T-helper 1 cell treated with Interleukin-12 subunit alpha and Interleukin-12 subunit beta and Interleukin-4 antibody, amounts not matched to agents 30 μg/mL and 1 μg/mL, for 36 hours (primary cell): ENCODE measurements at regions not wholly inside any gene's neighbourhood (a gene's known extent, or its start where the extent isn't known, plus 50 kb on each side); places are given as distances from the start of the nearest gene placed in this dataset.

Experiments used
- H3K27ac Mint-ChIP-seq: one replicate; pipeline ENCODE4 v1.8.0; 2021; ENCODE audit warnings: mild to moderate bottlenecking, mixed read lengths
- H3K27me3 Mint-ChIP-seq: one replicate; pipeline ENCODE4 v1.8.0; 2021; ENCODE audit warnings: low read depth, mixed read lengths
- H3K36me3 Mint-ChIP-seq: one replicate; pipeline ENCODE4 v1.8.0; 2021; ENCODE audit warnings: low read depth, mixed read lengths
- H3K4me1 Mint-ChIP-seq: one replicate; pipeline ENCODE4 v1.8.0; 2021; ENCODE audit warnings: low read depth, mixed read lengths
- H3K4me3 Mint-ChIP-seq: one replicate; pipeline ENCODE4 v1.8.0; 2021; ENCODE audit warnings: mild to moderate bottlenecking, moderate library complexity, mixed read lengths
- H3K9me3 Mint-ChIP-seq: one replicate; pipeline ENCODE4 v1.8.0; 2021; ENCODE audit warnings: mixed read lengths

DNA sequence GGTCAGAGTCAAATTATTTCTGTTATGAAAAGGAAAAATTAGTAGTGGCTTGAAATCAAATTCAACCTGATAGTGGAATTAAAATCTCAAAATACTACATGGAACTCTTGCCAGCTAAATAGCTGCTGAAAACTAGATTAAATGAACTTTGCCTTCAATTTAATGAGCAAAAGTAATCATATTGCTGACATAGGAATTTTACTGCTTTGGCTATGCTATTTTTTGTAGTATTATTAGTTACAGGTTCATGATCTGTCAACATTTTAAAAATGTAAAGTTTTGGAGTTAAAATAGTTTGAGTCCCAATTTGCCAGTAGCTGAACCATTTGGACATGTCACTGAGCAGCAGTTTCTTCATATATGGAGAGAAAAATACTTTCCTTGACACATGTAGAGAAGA lies 81.4 kb downstream of the RERGL start:
- Mint-ChIP-seq H3K4me3 (no peak overlapping the region), H3K9me3 (peaks cover 14% of the 10 kb centered on the region), H3K27ac (no peak overlapping the region), H3K36me3 (no peaks in the 10 kb centered on the region), H3K27me3 (no peaks in the 10 kb centered on the region), H3K4me1 (no peaks in the 10 kb centered on the region)

DNA sequence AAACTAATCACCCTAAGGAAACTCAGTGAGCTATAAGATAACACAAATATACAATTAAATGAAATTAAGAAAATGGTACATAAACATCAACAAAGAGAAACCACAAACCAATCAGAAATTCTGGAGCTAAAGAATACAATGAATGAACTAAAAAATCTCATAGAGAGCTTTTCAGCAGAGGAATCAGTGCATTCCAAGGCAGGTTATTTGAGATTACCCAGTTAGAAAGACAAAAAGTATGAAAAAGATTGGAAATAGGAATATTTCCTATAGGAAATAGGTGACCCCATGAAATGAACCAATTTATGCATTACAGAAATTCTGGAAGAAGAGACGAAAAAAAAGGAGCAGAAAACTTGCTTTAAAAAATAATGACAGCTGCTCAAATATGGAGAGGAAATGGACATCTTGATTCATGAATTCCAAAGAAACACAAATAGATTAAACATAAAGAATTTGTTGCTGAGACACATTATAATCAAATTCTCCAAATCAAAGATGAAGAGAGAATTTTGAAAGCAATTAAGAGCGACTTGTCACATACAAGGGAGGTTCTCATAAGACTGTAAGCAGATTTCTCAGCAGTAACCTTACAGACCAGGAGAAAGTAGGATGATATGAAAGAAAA lies 90.7 kb downstream of the RERGL start:
- Mint-ChIP-seq H3K9me3 (peaks cover 31% of the 10 kb centered on the region), H3K27me3 (no peaks in the 10 kb centered on the region), H3K36me3 (no peaks in the 10 kb centered on the region), H3K4me1 (no peaks in the 10 kb centered on the region), H3K4me3 (no peak overlapping the region), H3K27ac (no peak overlapping the region)

DNA sequence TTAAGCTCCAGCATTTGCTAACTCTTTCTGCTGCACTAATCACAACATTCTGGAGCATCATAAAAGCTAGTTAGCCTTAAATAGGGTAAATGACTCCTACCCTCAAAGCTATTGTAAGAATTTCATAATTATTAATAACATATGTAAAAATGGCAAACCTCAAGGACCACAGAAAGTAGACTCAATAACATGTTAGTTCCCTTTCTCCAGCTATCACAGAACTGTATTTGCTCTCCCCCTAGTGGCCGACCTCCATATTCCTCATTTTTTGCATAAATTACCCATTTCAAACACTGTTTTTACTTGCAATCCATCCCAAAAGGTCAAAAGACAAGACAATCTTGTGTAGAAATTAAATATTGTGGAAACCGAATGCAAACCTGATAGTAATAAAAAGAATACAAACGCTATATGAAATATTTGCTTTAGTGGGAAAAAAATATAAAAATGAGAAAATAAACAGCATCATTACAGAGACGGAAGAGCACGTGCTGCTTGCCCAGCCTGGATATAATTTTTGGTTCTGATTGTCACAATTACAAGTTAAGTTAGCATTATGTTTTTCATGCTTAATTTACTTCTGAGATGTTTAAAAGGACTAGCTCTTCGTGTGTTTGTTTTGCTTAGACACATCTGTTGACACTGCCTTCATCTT lies 97.9 kb downstream of the RERGL start:
- Mint-ChIP-seq H3K4me1 (no peaks in the 10 kb centered on the region), H3K9me3 (no peaks in the 10 kb centered on the region), H3K4me3 (no peak overlapping the region), H3K36me3 (no peaks in the 10 kb centered on the region), H3K27ac (no peak overlapping the region), H3K27me3 (no peaks in the 10 kb centered on the region)

DNA sequence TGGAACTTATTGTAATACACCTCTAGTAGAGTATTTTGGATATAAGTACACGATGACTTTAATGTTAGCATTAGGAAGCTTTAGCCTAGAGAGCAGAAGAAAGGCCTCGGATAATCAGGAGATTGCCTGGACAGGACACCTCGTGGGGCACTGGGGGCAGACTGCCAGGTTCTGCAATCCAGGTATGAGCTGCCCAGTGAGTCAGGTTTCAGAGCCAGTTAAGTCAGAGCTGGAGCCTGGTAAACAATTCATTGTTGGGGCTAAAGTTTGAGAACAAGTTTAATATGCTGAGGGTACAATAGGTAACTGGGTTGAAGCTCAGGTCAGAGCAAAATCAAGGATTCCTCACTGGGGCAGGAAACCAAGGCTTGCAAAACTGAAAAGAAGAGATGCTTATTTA lies 107.4 kb downstream of the RERGL start:
- H3K36me3 Mint-ChIP-seq, result no peaks in the 10 kb centered on the region
- no peaks in the 10 kb centered on the region for H3K4me1 Mint-ChIP-seq
- H3K27ac Mint-ChIP-seq, result no peak overlapping the region
- H3K4me3 Mint-ChIP-seq, result no peak overlapping the region
- no peaks in the 10 kb centered on the region for H3K27me3 Mint-ChIP-seq
- H3K9me3 Mint-ChIP-seq, result peaks cover 10% of the 10 kb centered on the region

DNA sequence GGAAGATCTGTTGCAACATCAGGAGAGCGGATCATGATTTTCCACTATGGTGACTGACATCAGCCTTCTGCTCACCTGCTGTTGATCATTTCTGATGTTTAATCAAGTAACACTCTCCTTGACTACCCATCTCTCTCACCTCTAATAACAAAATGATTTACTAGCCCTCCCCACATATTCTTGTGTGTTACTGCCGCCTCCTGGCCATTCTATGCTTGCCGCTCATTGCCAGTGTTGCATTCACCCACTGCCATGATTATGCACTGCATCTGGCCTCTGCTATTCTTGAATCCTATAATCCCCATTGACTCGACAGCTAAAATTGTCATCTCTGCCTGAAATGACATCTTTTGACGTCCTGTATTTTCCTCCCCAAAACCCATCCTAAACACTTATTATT lies 113.8 kb downstream of the RERGL start:
- H3K36me3 Mint-ChIP-seq, result no peaks in the 10 kb centered on the region
- H3K27ac Mint-ChIP-seq, result no peak overlapping the region
- no peak overlapping the region for H3K4me3 Mint-ChIP-seq
- peaks cover 10% of the 10 kb centered on the region for H3K9me3 Mint-ChIP-seq
- H3K27me3 Mint-ChIP-seq, result no peaks in the 10 kb centered on the region
- H3K4me1 Mint-ChIP-seq, result no peaks in the 10 kb centered on the region

DNA sequence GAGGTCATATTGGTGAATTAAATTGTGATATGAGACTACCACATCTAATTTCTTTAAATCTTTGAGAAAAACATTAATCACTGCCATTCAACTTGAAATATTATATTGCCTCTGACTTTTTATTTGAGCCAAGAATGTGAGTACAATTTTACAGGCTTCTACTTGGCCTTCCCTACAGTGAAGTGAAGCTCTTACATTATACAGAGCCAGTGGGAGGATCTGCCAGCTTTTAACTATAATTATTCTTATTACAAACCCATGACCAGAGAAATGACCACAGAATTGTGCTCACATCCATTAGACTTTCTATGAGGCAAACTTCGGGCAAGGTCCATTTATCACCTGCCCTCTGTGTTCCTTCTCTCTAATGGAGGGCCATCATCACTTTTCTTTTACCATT lies 114.2 kb downstream of the RERGL start:
- H3K36me3 Mint-ChIP-seq, result no peaks in the 10 kb centered on the region
- H3K27me3 Mint-ChIP-seq, result no peaks in the 10 kb centered on the region
- H3K4me3 Mint-ChIP-seq, result no peak overlapping the region
- no peak overlapping the region for H3K27ac Mint-ChIP-seq
- peaks cover 8% of the 10 kb centered on the region for H3K9me3 Mint-ChIP-seq
- no peaks in the 10 kb centered on the region for H3K4me1 Mint-ChIP-seq

DNA sequence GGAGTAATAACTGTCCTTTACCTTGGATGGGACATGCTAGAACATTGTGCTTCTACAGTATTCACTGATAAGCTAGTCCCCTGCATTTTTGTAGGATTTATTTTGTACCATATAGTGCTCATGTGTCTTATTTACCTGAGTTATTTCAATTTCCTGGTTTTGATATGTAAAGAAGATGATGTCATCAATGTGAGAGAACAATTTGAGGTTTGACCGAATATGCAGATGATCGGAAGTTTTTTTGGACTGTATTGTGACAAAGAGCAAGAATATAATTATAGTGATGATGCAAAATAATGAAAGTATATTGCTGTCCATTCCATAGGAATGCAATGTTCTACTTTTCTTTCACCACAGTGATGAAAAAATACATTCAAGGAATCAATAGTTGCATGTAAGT lies 114.8 kb downstream of the RERGL start:
- H3K4me1 Mint-ChIP-seq, result no peaks in the 10 kb centered on the region
- H3K27ac Mint-ChIP-seq, result no peak overlapping the region
- H3K4me3 Mint-ChIP-seq, result no peak overlapping the region
- no peaks in the 10 kb centered on the region for H3K36me3 Mint-ChIP-seq
- no peaks in the 10 kb centered on the region for H3K27me3 Mint-ChIP-seq
- peaks cover 11% of the 10 kb centered on the region for H3K9me3 Mint-ChIP-seq

DNA sequence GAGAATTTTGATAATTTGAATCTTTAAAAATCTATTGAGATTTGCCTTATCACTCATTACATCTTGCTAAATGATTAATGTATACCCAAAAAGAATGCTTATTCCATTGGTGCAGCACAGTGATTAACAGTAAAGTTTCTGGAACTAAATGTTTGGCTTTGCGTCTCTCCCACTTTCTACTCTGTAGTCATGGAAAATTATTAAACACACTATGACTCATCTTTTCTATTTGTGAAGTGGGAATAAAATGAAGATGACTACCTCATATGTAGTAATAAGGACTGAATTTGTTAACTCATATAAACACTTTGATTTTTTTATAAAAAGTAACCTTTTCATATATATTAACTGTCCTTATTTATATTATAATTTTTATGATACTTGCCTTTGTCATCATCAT lies 118.1 kb downstream of the RERGL start:
- H3K4me3 Mint-ChIP-seq, result no peak overlapping the region
- no peak overlapping the region for H3K27ac Mint-ChIP-seq
- no peaks in the 10 kb centered on the region for H3K4me1 Mint-ChIP-seq
- peaks cover 19% of the 10 kb centered on the region for H3K9me3 Mint-ChIP-seq
- no peaks in the 10 kb centered on the region for H3K27me3 Mint-ChIP-seq
- no peaks in the 10 kb centered on the region for H3K36me3 Mint-ChIP-seq

DNA sequence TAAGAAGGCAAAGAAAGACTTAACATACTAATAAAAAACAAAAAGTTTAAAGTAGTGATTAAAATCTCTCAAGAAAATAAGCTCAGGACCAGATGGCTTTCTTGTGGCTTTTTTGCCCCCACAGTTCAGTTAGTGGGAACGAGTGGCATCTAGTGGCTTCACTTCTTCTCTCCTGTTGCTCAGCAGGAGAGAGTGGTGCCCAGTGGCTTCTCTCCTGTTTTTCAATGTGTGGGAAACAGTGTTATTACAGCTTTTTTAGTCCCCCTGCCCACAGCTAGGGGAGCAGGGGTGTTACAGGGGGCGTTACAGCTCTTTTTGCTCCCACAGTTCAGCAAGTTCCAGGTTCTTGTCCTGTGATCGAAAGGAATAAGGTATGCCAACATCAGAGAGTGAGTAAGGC lies 135.2 kb downstream of the RERGL start:
- no peaks in the 10 kb centered on the region for H3K36me3 Mint-ChIP-seq
- H3K4me1 Mint-ChIP-seq, result no peaks in the 10 kb centered on the region
- H3K27ac Mint-ChIP-seq, result no peak overlapping the region
- no peak overlapping the region for H3K4me3 Mint-ChIP-seq
- H3K27me3 Mint-ChIP-seq, result no peaks in the 10 kb centered on the region
- peaks cover 9% of the 10 kb centered on the region for H3K9me3 Mint-ChIP-seq

DNA sequence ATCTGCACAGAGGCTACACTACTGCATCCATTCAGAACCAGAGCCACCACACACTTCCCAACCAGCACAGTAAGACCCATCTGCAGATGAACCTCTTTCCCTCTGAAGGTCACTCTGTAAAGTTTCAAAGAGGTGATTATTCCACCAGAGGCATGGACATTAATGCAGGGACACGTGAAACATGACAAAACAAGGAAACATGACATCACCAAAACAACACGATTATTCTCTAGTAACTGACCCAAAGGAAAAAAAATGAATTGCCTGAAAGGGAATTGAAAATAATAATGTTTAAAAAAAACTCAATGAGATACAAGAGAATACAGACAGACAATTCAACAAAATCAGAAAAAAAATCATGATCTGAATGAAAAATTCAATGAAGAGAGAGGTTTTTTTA lies 139.1 kb downstream of the RERGL start:
- Mint-ChIP-seq H3K27me3 (no peaks in the 10 kb centered on the region), H3K4me3 (no peak overlapping the region), H3K27ac (no peak overlapping the region), H3K36me3 (no peaks in the 10 kb centered on the region), H3K4me1 (no peaks in the 10 kb centered on the region), H3K9me3 (peaks cover 11% of the 10 kb centered on the region)

DNA sequence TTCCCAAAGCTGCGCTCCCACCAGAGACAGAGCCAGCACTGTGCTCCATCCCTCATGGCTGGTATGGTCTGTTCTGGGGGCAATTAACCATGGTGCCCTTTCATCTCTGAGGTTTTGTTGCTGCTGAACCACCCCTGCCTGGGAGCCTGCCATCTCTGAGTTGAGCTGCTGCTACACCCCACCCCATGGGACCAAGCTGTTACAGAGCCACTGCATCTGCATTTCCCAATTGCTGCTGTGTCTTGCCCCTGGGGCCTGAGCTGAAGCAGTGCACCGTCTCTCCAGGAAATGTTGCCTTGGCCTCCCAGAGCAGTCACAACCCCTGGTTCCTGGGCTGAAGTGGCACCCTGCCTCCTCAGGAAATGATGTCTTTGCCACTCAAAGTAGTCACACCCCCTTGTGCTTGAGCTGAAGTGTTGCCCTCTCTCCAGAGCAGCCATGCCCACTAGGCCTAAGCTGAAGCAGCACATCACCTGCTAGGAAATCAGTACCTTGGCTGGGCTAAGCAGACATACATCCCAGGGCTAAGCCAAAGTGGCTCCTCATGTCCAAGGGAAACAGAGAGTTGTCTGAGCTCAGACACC lies 140.3 kb downstream of the RERGL start:
- H3K36me3 Mint-ChIP-seq, result no peaks in the 10 kb centered on the region
- H3K9me3 Mint-ChIP-seq, result peaks cover 11% of the 10 kb centered on the region
- no peaks in the 10 kb centered on the region for H3K27me3 Mint-ChIP-seq
- no peak overlapping the region for H3K27ac Mint-ChIP-seq
- no peak overlapping the region for H3K4me3 Mint-ChIP-seq
- no peaks in the 10 kb centered on the region for H3K4me1 Mint-ChIP-seq

DNA sequence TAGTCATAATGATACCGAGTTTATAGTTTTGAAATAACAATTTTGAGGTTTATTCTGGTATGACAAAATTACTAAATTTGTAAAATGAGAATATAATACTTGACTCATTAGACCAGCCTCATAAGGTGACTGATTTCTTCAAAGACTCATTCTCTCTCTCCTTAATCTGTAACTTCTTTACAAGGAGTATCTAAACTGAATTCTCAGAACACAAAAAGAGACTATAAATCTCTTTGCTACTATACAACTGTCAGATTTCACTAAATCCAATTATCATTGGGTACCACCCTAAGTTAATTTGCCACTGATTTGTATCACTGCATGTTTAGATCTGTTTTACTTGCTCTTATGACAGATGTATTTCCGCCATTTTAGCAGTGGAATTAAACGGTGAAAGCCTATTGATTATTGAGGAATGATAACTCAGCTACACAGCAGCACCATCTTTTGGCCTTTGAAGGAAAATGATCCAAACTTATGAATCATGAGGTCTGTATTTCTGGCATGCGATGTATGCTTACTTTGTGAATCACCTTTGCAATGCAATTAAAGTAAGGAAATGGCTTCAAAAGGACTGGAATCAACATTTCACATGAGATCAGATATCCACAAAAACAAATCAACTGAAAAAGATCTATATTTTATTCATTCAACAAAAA lies 161.2 kb downstream of the RERGL start:
- H3K4me1 Mint-ChIP-seq, result no peaks in the 10 kb centered on the region
- peaks cover 18% of the 10 kb centered on the region for H3K9me3 Mint-ChIP-seq
- H3K36me3 Mint-ChIP-seq, result no peaks in the 10 kb centered on the region
- no peak overlapping the region for H3K27ac Mint-ChIP-seq
- no peaks in the 10 kb centered on the region for H3K27me3 Mint-ChIP-seq
- no peak overlapping the region for H3K4me3 Mint-ChIP-seq

DNA sequence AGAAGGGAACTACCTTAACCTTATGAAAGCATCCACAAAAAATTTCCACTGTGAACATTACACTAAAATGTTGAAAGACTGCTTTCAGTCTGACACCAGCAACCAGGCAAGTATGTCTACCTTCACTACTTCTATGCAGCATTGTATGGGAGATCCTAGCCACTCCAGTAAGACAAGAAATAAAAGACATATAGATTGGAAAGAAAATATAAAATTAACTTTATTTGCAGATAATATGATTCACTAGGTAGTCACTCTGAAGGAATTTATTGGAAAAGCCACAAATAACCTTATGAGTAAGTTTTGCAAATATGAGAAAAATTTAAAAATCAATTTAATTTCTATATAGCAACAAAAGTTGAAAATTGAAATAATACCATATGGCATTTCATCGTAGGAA lies 172.0 kb downstream of the RERGL start:
- H3K27me3 Mint-ChIP-seq, result no peaks in the 10 kb centered on the region
- H3K27ac Mint-ChIP-seq, result no peak overlapping the region
- peaks cover 30% of the 10 kb centered on the region for H3K9me3 Mint-ChIP-seq
- H3K4me3 Mint-ChIP-seq, result no peak overlapping the region
- H3K36me3 Mint-ChIP-seq, result no peaks in the 10 kb centered on the region
- no peaks in the 10 kb centered on the region for H3K4me1 Mint-ChIP-seq

DNA sequence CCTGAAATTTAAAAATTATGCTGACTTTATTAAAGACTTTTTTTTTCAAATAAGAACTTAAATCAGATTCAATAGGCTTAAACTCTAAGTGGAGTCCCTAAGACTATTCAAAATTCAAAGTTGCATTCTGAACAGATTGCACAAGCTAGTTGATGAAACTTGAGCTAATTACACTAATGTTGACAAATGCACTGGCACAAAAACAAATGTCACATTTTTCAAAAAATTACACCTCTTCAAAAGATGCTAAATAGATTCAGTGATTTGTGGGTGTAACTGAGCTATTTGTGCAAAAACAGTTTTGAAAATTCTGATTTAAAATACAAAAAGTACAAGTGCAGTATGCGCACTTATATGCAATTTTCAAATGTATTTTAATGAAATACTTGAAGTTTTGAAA lies 205.4 kb downstream of the RERGL start:
- Mint-ChIP-seq H3K27me3 (no peaks in the 10 kb centered on the region), H3K9me3 (peaks cover 22% of the 10 kb centered on the region), H3K4me3 (no peak overlapping the region), H3K27ac (no peak overlapping the region), H3K36me3 (no peaks in the 10 kb centered on the region), H3K4me1 (no peaks in the 10 kb centered on the region)

DNA sequence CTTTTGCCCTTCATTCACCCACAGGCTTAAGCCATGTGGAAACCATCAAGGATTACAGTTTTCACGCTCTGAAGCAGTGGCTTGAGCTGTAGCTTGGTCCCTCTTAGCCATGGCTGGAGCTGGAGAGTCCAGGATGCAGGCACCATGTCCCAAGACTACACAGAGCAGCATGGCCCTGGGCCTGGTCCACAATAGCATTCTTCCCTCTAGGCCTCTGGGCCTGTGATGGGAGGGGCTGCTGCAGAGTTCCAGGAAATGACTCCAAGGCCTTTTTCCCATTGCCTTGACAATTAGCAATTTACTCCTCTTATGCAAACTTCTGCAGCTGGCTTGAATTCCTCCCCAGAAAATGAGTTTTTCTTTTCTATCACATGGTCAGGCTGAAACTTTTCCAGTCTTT lies 211.3 kb downstream of the RERGL start:
- no peak overlapping the region for H3K4me3 Mint-ChIP-seq

More for the DNA sequence above, 211.3 kb downstream of the RERGL start:
- Mint-ChIP-seq H3K27ac (no peak overlapping the region), H3K27me3 (no peaks in the 10 kb centered on the region), H3K4me1 (no peaks in the 10 kb centered on the region), H3K36me3 (no peaks in the 10 kb centered on the region), H3K9me3 (peaks cover 34% of the 10 kb centered on the region)
